ENCODE measurements at regions not wholly inside any gene's neighbourhood (a gene's known extent, or its start where the extent isn't known, plus 50 kb on each side); places are given as distances from the start of the nearest gene placed in this dataset.

- TF ChIP-seq EGR1 (IDR thresholded peaks at IDR 0.05; ENCODE audit: low read depth in 2 of 2) (no peak), SP1 (IDR thresholded peaks at IDR 0.05) (no peak), YY1 (IDR thresholded peaks at IDR 0.05) (no peak), FOXA1 (IDR thresholded peaks at IDR 0.05) (no peak), TAF1 (conservative IDR thresholded peaks at IDR 0.05) (no peak), RXRA (IDR thresholded peaks at IDR 0.05) (no peak), RAD21 (IDR thresholded peaks at IDR 0.05) (no peak)
- TF ChIP-seq, protein P1, sequence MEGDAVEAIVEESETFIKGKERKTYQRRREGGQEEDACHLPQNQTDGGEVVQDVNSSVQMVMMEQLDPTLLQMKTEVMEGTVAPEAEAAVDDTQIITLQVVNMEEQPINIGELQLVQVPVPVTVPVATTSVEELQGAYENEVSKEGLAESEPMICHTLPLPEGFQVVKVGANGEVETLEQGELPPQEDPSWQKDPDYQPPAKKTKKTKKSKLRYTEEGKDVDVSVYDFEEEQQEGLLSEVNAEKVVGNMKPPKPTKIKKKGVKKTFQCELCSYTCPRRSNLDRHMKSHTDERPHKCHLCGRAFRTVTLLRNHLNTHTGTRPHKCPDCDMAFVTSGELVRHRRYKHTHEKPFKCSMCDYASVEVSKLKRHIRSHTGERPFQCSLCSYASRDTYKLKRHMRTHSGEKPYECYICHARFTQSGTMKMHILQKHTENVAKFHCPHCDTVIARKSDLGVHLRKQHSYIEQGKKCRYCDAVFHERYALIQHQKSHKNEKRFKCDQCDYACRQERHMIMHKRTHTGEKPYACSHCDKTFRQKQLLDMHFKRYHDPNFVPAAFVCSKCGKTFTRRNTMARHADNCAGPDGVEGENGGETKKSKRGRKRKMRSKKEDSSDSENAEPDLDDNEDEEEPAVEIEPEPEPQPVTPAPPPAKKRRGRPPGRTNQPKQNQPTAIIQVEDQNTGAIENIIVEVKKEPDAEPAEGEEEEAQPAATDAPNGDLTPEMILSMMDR (IDR thresholded peaks at IDR 0.05; ENCODE audit: low read depth, low read length, missing input control), result no peak
Observed at GRCh38 chr16:60295451-60295850, 1561.3 kb upstream of the GOT2 start.

Data from liver (tissue), 3 donors.